ENCODE measurements at regions not wholly inside any gene's neighbourhood (a gene's known extent, or its start where the extent isn't known, plus 50 kb on each side); places are given as distances from the start of the nearest gene placed in this dataset.

- Histone ChIP-seq H3K4me1 (no peaks in the 10 kb centered on the region), H3K27ac (no peak overlapping the region), H3K9me3 (no peaks in the 10 kb centered on the region), H3K36me3 (ENCODE audit: low read depth, missing control alignments) (no peaks in the 10 kb centered on the region), H3K4me3 (no peak overlapping the region), H3K27me3 (no peaks in the 10 kb centered on the region)
- intact Hi-C loops (cut with DNase I; ENCODE audit: low total_unique reads) = no loop called here
- whole genome bisulfite sequencing, 2 donors = 66 to 72% methylated on average over 2 of the region's 2 CpGs
- DNase-seq = no peak
- no peak for TF ChIP-seq CTCF (IDR thresholded peaks at IDR 0.05)
- TF ChIP-seq POLR2A (IDR thresholded peaks at IDR 0.05) = no peak
Observed at GRCh38 chr18:39403121-39403520, 1837.5 kb upstream of the CELF4 start.

- no peak for TF ChIP-seq CTCF (IDR thresholded peaks at IDR 0.05)
- H3K4me1 ChIP-seq = no peaks in the 10 kb centered on the region
- DNase-seq = no peak
- WGBS, 2 donors = 95 to 96% methylated on average over 1 of the region's 1 CpG
- intact Hi-C loops (cut with DNase I; ENCODE audit: low total_unique reads) = no loop called here
- no peaks in the 10 kb centered on the region for H3K9me3 ChIP-seq
- no peaks in the 10 kb centered on the region for H3K36me3 ChIP-seq (ENCODE audit: low read depth, missing control alignments)
- no peak overlapping the region for H3K4me3 ChIP-seq
- no peak overlapping the region for H3K27ac ChIP-seq
- H3K27me3 ChIP-seq = no peaks in the 10 kb centered on the region
Observed at GRCh38 chr18:39399662-39400061, 1834.1 kb upstream of the CELF4 start.

GRCh38 chr18:39396168-39396567 lies 1830.6 kb upstream of the CELF4 start:
- Histone ChIP-seq H3K9me3 (no peaks in the 10 kb centered on the region), H3K4me1 (no peaks in the 10 kb centered on the region), H3K4me3 (no peak overlapping the region), H3K27ac (no peak overlapping the region), H3K36me3 (ENCODE audit: low read depth, missing control alignments) (no peaks in the 10 kb centered on the region), H3K27me3 (no peaks in the 10 kb centered on the region)
- intact Hi-C loops (cut with DNase I; ENCODE audit: low total_unique reads) = no loop called here
- no peak for TF ChIP-seq POLR2A (IDR thresholded peaks at IDR 0.05)
- whole genome bisulfite sequencing, 2 donors = 52 to 61% methylated on average over 1 of the region's 1 CpG
- DNase-seq = no peak

GRCh38 chr18:39389800-39390379 lies 1824.3 kb upstream of the CELF4 start:
- Histone ChIP-seq H3K4me1 (no peaks in the 10 kb centered on the region), H3K36me3 (ENCODE audit: low read depth, missing control alignments) (no peaks in the 10 kb centered on the region), H3K27ac (no peak overlapping the region), H3K4me3 (no peak overlapping the region), H3K27me3 (no peaks in the 10 kb centered on the region), H3K9me3 (no peaks in the 10 kb centered on the region)
- intact Hi-C loops (cut with DNase I; ENCODE audit: low total_unique reads) = no loop called here
- DNase-seq = no peak
- TF ChIP-seq CTCF (IDR thresholded peaks at IDR 0.05) = no peak
- no peak for TF ChIP-seq POLR2A (IDR thresholded peaks at IDR 0.05)
- 70% methylated on average over 6 of the region's 6 CpGs; no CpG with 5 or more reads in 1 of the 2 donors for WGBS, 2 donors

- no peaks in the 10 kb centered on the region for H3K27me3 ChIP-seq
- no peaks in the 10 kb centered on the region for H3K36me3 ChIP-seq (ENCODE audit: low read depth, missing control alignments)
- H3K9me3 ChIP-seq = no peaks in the 10 kb centered on the region
- no peak overlapping the region for H3K4me3 ChIP-seq
- 40 to 58% methylated on average over 9 of the region's 9 CpGs for WGBS, 2 donors
- no peaks in the 10 kb centered on the region for H3K4me1 ChIP-seq
- no peak for DNase-seq
- TF ChIP-seq POLR2A (IDR thresholded peaks at IDR 0.05) (no peak), CTCF (IDR thresholded peaks at IDR 0.05) (no peak)
- no peak overlapping the region for H3K27ac ChIP-seq
- intact Hi-C loops (cut with DNase I; ENCODE audit: low total_unique reads) = no loop called here
Observed at GRCh38 chr18:39380866-39381265, 1815.3 kb upstream of the CELF4 start.

All from testis (tissue), 2 donors.